HCT116 (cell line): ENCODE measurements at regions not wholly inside any gene's neighbourhood (a gene's known extent, or its start where the extent isn't known, plus 50 kb on each side); places are given as distances from the start of the nearest gene placed in this dataset.

Source experiments
- ATAC-seq: fragments of 200-7000 bp; cut with Tn5 transposase; 2 replicates; pipeline ENCODE4 v1.9.1; 2020; ENCODE audit warnings: mild to moderate bottlenecking, moderate library complexity
- BruUV-seq: library from RNA; stranded (reverse); fragments of 400-500 nt; replicated peaks from 2 replicates; lab custom pipeline; 2021; lab: Mats Ljungman, UMichigan
- CTCF ChIA-PET: fragments of 300-600 bp; sonication (Branson Sonifier 250); formaldehyde crosslinking; loops from one replicate; lab custom pipeline; 2021; ENCODE audit warnings: antibody characterized with exemption; lab: Charles Lee
- POLR2A ChIA-PET: fragments of 300-600, 350-600 bp; sonication (Branson Sonifier 250); formaldehyde crosslinking; loops from one replicate; lab custom pipeline; 2021; ENCODE audit warnings: antibody characterized with exemption; lab: Charles Lee
- RAD21 ChIA-PET, 2 experiments: fragments of 300-600 bp; sonication (Branson Sonifier 250); formaldehyde crosslinking; loops; one replicate each; lab custom pipeline; 2023; ENCODE audit warnings: low total read pairs in 2 of 2; ENCODE audit not compliant: uncharacterized antibody in 2 of 2, unreplicated experiment in 2 of 2, low non-redundant PET in 1 of 2; lab: Charles Lee
- DNase-seq: peaks from one replicate; pipeline ENCODE4 v3.0.0-alpha.2; 2010; ENCODE audit warnings: low read depth, low spot score
- H2AFZ ChIP-seq: fragments of 200-600 bp; shearing (Covaris generic), sonication (generic); 2 replicates; pipeline ENCODE4 v1.6.1; 2017; ENCODE audit warnings: low read depth, mixed run types, mixed read lengths, antibody characterized with exemption, low read length; ENCODE audit not compliant: poor library complexity, severe bottlenecking
- H3K27ac ChIP-seq: 2 replicates; pipeline ENCODE4 v1.5.1; 2012; ENCODE audit warnings: low read depth, low read length
- H3K27me3 ChIP-seq: fragments of 200-600 bp; sonication (generic); 2 replicates; pipeline ENCODE4 v1.6.1; 2016; ENCODE audit warnings: mixed run types, low read length, mixed read lengths; ENCODE audit not compliant: insufficient read depth
- H3K36me3 ChIP-seq, 2 experiments: fragments of 200-500 bp in 1 of 2; fragments of 200-600 bp in 1 of 2; sonication (Bioruptor generic) in 1 of 2; sonication (generic) in 1 of 2; 2 replicates each; pipeline versions ENCODE4 v1.5.1 to v1.6.1; 2014 to 2016; ENCODE audit warnings: low read length in 2 of 2, inconsistent platforms in 1 of 2, mixed read lengths in 1 of 2, mixed run types in 1 of 2; ENCODE audit not compliant: insufficient read depth in 2 of 2, control insufficient read depth in 1 of 2
- H3K4me1 ChIP-seq, 2 experiments: fragments of 200-600 bp in 1 of 2; sonication (generic) in 1 of 2; 2 replicates each; pipeline versions ENCODE4 v1.5.1 to v1.6.1; 2012 to 2017; ENCODE audit warnings: low read length in 2 of 2, inconsistent platforms in 1 of 2, mild to moderate bottlenecking in 1 of 2, mixed read lengths in 1 of 2, mixed run types in 1 of 2, moderate library complexity in 1 of 2; ENCODE audit not compliant: insufficient read depth in 2 of 2, control insufficient read depth in 1 of 2
- H3K4me2 ChIP-seq: fragments of 200-600 bp; sonication (generic); 2 replicates; pipeline ENCODE4 v1.6.1; 2017; ENCODE audit warnings: mixed run types, low read length, mixed read lengths
- H3K4me3 ChIP-seq, 2 experiments: fragments of 200-600 bp in 1 of 2; sonication (generic) in 1 of 2; replicated peaks in 1 of 2; 2 replicates each; pipeline ENCODE4 v1.5.1; 2011 to 2016; ENCODE audit warnings: low read length in 2 of 2, control low read depth in 1 of 2, low read depth in 1 of 2, mild to moderate bottlenecking in 1 of 2, mixed read lengths in 1 of 2, mixed run types in 1 of 2
- H3K79me2 ChIP-seq: fragments of 200-600 bp; sonication (generic); 2 replicates; pipeline ENCODE4 v1.6.1; 2017; ENCODE audit warnings: mild to moderate bottlenecking, mixed run types, low read length, moderate library complexity, mixed read lengths; ENCODE audit not compliant: insufficient read depth
- H3K9ac ChIP-seq: fragments of 200-600 bp; sonication (generic); 2 replicates; pipeline ENCODE4 v1.6.1; 2016; ENCODE audit warnings: low read length, mixed read lengths
- H3K9me2 ChIP-seq: fragments of 200-600 bp; sonication (generic), shearing (Covaris generic); 2 replicates; pipeline ENCODE4 v1.6.1; 2017; ENCODE audit warnings: mixed run types, mild to moderate bottlenecking, moderate library complexity; ENCODE audit not compliant: insufficient read depth
- H3K9me3 ChIP-seq, 2 experiments: fragments of 200-500 bp in 1 of 2; fragments of 200-600 bp in 1 of 2; sonication (Bioruptor generic) in 1 of 2; sonication (generic) in 1 of 2; 2 replicates each; pipeline ENCODE4 v1.6.1; 2014 to 2017; ENCODE audit warnings: low read length in 2 of 2, mixed read lengths in 2 of 2, inconsistent platforms in 1 of 2, low read depth in 1 of 2, mild to moderate bottlenecking in 1 of 2, mixed run types in 1 of 2, moderate library complexity in 1 of 2; ENCODE audit not compliant: control insufficient read depth in 1 of 2, insufficient read depth in 1 of 2
- H4K20me1 ChIP-seq: fragments of 200-600 bp; sonication (generic), shearing (Covaris generic); 2 replicates; pipeline ENCODE4 v1.6.1; 2017; ENCODE audit warnings: mixed run types, mild to moderate bottlenecking, moderate library complexity; ENCODE audit not compliant: insufficient read depth
- CEBPB ChIP-seq: IDR thresholded peaks from 2 replicates; pipeline ENCODE4 v1.6.1; 2012; ENCODE audit warnings: low read depth
- CTCF ChIP-seq, 3 experiments: fragments of 200-600 bp in 1 of 3; sonication (generic) in 1 of 3; IDR thresholded peaks in 2 of 3; conservative IDR thresholded peaks in 1 of 3; 2 replicates each; pipeline ENCODE4 v1.5.1; 2012 to 2017; ENCODE audit warnings: low read depth in 2 of 3, low read length in 2 of 3, antibody characterized with exemption in 1 of 3, borderline replicate concordance in 1 of 3, control low read depth in 1 of 3, mild to moderate bottlenecking in 1 of 3, mixed read lengths in 1 of 3, mixed run types in 1 of 3, moderate library complexity in 1 of 3; ENCODE audit not compliant: insufficient read depth in 1 of 3
- EZH2 ChIP-seq: fragments of 200-600 bp; sonication (generic); IDR thresholded peaks from 2 replicates; pipeline ENCODE4 v1.6.1; 2017; ENCODE audit warnings: antibody characterized with exemption, mixed run types
- MAX ChIP-seq: IDR thresholded peaks from 2 replicates; pipeline ENCODE4 v1.6.1; 2012
- POLR2A ChIP-seq: IDR thresholded peaks from 2 replicates; pipeline ENCODE4 v1.7.0; 2011; ENCODE audit warnings: borderline replicate concordance; ENCODE audit not compliant: insufficient read depth, insufficient read length; ENCODE audit errors: extremely low read depth
- RAD21 ChIP-seq: IDR thresholded peaks from 2 replicates; pipeline ENCODE4 v1.6.1; 2012; ENCODE audit warnings: low read depth, mild to moderate bottlenecking
- REST ChIP-seq: IDR thresholded peaks from 2 replicates; pipeline ENCODE4 v1.6.1; 2012; ENCODE audit warnings: low read depth
- SRF ChIP-seq: IDR thresholded peaks from 2 replicates; pipeline ENCODE4 v1.6.1; 2012; ENCODE audit warnings: low read depth
- TCF7L2 ChIP-seq: IDR thresholded peaks from 2 replicates; pipeline ENCODE4 v1.7.0; 2011; ENCODE audit warnings: borderline replicate concordance, inconsistent platforms; ENCODE audit not compliant: insufficient read depth, insufficient read length; ENCODE audit errors: extremely low read depth
- YY1 ChIP-seq: IDR thresholded peaks from 2 replicates; pipeline ENCODE4 v1.6.1; 2011; ENCODE audit warnings: low read length, low read depth, moderate library complexity, mild to moderate bottlenecking; ENCODE audit not compliant: insufficient replicate concordance; ENCODE audit errors: extremely low read depth
- ZNF274 ChIP-seq: fragments of 200-500 bp; sonication (Bioruptor generic); IDR thresholded peaks from 2 replicates; pipeline ENCODE4 v1.6.1; 2014; ENCODE audit warnings: mild to moderate bottlenecking, low read depth, low read length, inconsistent platforms
- intact Hi-C: fragments of 100-400 bp; cut with micrococcal nuclease; formaldehyde crosslinking; loops from 2 replicates; pipeline ENCODE4 v1.10.0; 2022
- TF ChIP-seq, protein P1 (sequence below): IDR thresholded peaks from 2 replicates; pipeline ENCODE4 v1.6.1; 2012

GRCh38 chr10:64636461-64636860 is 1115.3 kb downstream of the REEP3 start:
- Histone ChIP-seq H4K20me1 (no peaks in the 10 kb centered on the region), H3K4me2 (no peak overlapping the region), H2AFZ (no peak overlapping the region), H3K4me3 (no peak overlapping the region), H3K27ac (no peak overlapping the region), H3K36me3 (no peaks in the 10 kb centered on the region), H3K79me2 (no peaks in the 10 kb centered on the region), H3K4me1 (no peaks in the 10 kb centered on the region), H3K9ac (no peak overlapping the region), H3K27me3 (no peaks in the 10 kb centered on the region), H3K9me3 (no peaks in the 10 kb centered on the region), H3K9me2 (no peaks in the 10 kb centered on the region)
- DNase-seq (no peak), ATAC-seq (no peak)
- ChIA-PET POLR2A (no interaction called here), CTCF (no interaction called here), RAD21 (no interaction called here)
- BruUV-seq: no TSS peak
- intact Hi-C loops: no loop called here
- TF ChIP-seq CTCF (IDR thresholded peaks at IDR 0.05 in 2 of 3, conservative IDR thresholded peaks at IDR 0.05 in 1 of 3; ENCODE audit: borderline replicate concordance in 1 of 3, insufficient read depth in 1 of 3, low read depth in 2 of 3, low read length in 2 of 3): no peak
- TF ChIP-seq EZH2: no peak
- no peak for TF ChIP-seq YY1
- TF ChIP-seq, protein P1, sequence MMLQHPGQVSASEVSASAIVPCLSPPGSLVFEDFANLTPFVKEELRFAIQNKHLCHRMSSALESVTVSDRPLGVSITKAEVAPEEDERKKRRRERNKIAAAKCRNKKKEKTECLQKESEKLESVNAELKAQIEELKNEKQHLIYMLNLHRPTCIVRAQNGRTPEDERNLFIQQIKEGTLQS: no peak
- TF ChIP-seq RAD21: no peak
- TF ChIP-seq MAX: no peak
- no peak for TF ChIP-seq POLR2A

GRCh38 chr10:64637939-64638338 is 1116.7 kb downstream of the REEP3 start:
- H3K27ac ChIP-seq: no peak overlapping the region
- no peaks in the 10 kb centered on the region for H3K79me2 ChIP-seq
- H3K9me2 ChIP-seq: no peaks in the 10 kb centered on the region
- no peak overlapping the region for H3K9ac ChIP-seq
- no peaks in the 10 kb centered on the region for H4K20me1 ChIP-seq
- CTCF ChIA-PET: no interaction called here
- ATAC-seq (no peak), DNase-seq (no peak)
- no peak overlapping the region for H3K4me3 ChIP-seq
- no peaks in the 10 kb centered on the region for H3K4me1 ChIP-seq
- no peak overlapping the region for H3K4me2 ChIP-seq
- RAD21 ChIA-PET: no interaction called here
- intact Hi-C loops: no loop called here
- POLR2A ChIA-PET: no interaction called here
- H3K27me3 ChIP-seq: no peaks in the 10 kb centered on the region
- no peaks in the 10 kb centered on the region for H3K36me3 ChIP-seq
- no peak overlapping the region for H2AFZ ChIP-seq
- BruUV-seq: no TSS peak
- H3K9me3 ChIP-seq: no peaks in the 10 kb centered on the region
- no peak for TF ChIP-seq TCF7L2
- TF ChIP-seq SRF: no peak
- no peak for TF ChIP-seq CTCF (IDR thresholded peaks at IDR 0.05 in 2 of 3, conservative IDR thresholded peaks at IDR 0.05 in 1 of 3; ENCODE audit: borderline replicate concordance in 1 of 3, insufficient read depth in 1 of 3, low read depth in 2 of 3, low read length in 2 of 3)
- TF ChIP-seq ZNF274: no peak
- no peak for TF ChIP-seq REST
- no peak for TF ChIP-seq EZH2
- TF ChIP-seq CEBPB: no peak
